ENCODE measurements at regions not wholly inside any gene's neighbourhood (a gene's known extent, or its start where the extent isn't known, plus 50 kb on each side); places are given as distances from the start of the nearest gene placed in this dataset.
A peak's percentile ranks its signal among the peaks of the same experiment; 100 is the strongest.
"Not testable (repeated sequence)": the region's sequence is repeated elsewhere in the genome, so short reads cannot be mapped to it uniquely, and the experiment has no call there.

DNA sequence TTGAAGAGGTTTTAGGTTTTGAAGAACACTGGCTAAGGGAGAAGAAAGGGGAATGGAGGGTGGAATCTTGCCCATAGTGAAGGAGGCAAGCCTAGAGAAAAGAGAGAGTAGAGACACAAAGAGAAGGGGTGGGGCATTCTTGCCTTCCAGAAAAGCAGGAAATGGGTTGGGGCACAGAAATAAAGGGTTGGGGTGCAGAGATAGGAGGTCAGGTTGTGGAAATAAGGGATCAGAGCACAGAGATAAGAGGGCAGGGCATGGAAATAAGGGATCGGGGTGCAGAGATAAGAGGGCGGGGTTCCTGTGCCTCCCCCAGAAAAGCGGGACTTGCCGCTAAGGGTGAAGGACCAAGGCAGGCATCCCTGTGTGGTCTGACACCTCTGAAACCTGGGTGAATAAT lies 69.9 kb downstream of the ALG1L2 start:
- DNase-seq, result not testable (repeated sequence)

DNA sequence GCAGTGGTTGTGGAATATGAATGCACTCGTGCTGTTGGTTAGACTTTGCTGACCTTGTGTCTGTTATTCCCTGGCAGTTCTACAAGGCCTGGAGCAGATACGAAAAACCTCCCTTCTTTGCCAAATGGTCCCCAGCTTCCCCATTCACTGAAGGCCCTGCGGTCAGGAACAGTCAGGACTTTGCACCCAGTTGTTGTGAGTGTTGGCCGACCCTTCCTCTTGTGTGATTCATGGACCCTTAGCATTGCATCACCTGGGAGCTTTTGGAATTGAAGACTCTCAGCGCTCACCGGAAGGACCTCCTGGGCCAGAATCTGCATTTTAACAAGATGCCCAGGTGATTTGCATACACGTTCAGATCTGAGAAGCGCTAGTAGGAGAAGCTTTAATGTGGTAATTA lies 71.6 kb downstream of the ALG1L2 start:
- not testable (repeated sequence) for DNase-seq

DNA sequence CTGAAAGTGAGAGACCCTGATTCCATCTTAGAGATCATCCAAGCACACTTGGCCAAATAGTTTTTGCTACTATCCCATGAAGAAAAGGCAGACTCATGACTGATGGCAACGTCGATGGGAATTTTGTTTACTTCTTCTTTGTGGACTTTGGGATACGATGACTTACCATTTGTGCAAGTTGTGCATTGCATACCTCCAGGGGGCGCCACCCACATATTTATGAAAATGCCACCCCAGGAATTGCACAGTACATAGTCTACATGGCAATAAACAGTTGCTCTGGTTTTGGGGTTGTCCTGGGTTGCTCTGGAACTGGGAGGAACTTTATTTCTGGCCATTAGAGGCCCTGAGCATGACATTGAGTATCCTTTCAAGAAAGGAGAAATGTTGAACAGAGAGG lies 73.8 kb downstream of the ALG1L2 start:
- not testable (repeated sequence) for DNase-seq

DNA sequence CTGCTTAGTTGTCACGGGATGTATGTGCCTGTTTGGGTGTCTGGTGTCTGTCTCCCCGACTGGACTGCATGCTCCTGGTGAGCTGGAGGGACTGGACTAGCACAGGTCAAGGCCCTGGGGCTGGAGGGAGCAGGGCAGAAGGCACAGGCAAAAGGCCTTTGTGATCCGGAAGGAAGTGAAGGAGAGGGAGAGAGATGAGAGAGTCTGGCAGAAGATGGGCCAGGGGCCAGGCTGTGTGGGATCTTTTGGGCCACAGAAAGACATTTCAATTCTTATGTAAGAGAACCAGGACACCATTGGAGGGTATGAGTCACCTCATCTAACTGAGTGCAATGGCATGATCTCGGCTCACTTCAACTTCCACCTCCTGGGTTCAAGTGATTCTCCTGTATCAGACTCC lies 85.2 kb downstream of the ALG1L2 start:
- not testable (repeated sequence) for DNase-seq

DNA sequence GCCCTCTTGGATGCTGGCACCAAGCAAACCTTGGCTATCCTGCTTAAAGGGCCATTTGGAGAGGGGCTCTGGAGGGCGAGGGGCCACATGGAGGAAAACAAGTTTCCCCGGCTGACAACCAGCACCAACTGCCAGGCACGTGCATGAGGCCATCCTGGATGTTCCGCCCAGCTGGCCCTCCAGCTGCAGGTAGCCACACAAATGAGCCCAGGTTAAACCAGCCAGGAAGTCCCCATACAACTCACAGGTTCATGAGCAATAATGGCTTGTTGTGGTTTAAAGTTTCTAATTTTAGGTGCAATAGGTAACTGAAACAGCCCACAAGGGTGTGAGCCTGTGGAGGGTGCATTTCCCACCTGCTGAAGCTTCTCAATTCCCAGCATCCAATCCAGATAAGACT lies 93.6 kb downstream of the ALG1L2 start:
- not testable (repeated sequence) for DNase-seq

DNA sequence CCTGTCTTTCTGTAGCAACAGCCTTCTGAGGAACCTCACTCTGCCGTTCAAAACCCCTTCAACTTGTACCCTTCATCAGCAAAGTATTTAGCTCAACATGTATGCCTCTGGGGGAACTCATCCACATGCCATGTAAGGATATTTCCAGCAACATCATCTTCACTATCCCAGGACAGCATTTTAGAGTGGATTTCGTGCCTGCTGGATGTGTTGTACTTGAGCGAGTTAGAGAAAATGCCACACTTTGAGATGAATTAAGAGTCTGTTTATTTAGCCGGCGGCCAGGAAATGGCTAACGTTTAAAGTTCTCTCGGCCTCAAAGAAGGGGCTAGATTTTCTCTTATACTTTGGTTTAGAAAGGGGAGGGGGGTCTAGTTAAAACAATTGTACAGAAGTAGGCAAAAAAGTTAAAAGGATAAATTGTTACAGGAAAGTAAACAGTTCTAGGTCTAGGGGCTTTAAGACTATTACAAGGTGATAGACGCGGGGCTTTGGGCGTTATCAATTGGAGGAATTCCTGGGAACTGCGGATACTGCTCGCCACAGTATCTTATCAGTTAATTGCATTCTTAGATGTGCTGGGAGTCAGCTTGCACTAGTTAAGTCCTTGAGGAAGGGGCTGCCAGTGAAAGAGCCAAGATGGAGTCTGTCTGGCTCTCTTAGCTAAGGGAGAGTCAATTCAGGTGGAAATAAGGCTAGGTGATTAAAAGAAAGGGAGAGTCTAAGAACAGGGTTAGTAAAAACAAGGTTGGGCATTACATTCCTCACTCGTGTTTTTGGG lies 95.0 kb downstream of the ALG1L2 start:
- not testable (repeated sequence) for DNase-seq

DNA sequence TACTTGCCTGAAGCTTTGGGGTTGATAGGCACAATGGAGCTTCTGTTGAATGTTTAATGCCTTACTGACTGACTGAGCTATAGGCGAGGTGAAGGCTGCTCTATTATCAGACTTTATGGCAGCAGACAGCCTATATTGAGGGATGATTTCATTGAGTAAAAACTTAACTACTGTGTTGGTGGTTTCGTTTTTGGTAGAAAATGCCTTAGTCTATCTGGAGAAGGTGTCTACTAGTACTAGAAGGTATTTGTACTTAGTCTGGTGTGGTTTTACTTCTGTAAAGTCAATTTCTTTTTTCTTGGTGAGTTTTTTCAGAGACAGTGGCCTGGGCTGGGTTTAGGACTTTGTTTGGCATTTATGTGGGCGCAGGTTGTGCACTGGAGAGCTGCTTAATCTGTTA lies 97.2 kb downstream of the ALG1L2 start:
- not testable (repeated sequence) for DNase-seq

DNA sequence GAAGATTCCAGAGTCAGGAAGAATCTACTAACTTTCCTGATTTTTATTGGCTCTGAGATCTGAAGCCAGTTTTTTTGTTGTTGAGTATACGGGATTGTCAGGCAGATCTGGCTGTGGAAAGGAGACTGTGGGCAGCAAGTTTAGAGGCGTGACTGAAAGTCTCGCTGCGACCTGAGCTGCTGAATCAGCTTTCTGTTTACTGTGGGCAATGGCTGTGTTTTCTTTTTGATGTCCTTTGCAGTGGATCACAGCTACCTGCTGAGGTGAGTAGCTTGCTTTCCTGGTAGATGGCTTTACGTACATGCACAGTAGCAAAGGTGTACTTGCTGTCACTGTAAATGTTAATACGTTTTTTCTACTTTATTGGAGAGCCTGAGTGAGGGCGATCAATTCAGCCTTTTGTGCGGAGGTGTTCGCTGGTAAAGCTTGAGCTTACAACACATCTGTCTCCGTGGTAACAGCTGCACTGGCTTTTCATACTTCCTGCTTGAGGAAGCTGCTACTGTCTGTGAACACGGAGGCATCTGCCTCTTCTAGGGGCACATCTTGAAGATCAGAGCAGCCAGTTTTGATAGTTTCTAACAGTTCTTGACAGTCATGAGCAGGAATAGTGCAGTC lies 97.8 kb downstream of the ALG1L2 start:
- DNase-seq, result peak; percentile 41

DNA sequence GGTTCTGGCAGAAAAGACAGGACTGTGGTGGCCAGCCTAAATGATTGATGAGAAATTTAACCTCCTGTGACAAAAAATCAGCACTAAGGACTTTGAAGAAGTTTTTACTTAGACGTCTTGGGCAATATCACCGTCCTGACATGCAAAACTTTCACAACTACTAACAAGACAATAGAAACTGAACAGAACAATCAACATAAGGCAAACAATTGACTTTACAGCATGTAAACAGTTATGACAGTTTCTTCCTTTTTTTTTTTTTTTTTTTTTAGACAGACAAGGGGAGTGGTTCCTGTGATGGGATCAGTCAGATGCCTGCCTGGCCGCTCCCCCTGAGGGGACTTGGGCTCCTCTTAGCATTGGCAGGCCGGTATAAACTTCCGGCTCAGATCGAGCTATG lies 100.8 kb downstream of the ALG1L2 start:
- DNase-seq, result not testable (repeated sequence)

DNA sequence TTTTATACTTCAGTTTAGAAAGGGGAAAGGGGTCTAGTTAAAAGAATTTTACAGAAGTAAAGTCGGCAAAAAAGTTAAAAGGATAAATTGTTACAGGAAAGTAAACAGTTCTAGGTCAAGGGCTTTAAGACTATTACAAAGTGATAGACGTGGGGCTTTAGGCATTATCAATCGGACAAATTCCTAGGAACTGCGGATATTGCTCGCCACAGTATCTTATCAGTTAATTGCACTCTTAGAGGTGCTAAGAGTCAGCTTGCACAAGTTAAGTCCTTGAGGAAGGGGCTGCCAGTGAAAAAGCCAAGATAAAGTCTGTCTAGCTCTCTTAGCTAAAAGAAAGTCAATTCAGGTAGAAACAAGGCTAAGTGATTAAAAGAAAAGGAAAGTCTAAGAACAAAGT lies 102.1 kb downstream of the ALG1L2 start:
- not testable (repeated sequence) for DNase-seq

DNA sequence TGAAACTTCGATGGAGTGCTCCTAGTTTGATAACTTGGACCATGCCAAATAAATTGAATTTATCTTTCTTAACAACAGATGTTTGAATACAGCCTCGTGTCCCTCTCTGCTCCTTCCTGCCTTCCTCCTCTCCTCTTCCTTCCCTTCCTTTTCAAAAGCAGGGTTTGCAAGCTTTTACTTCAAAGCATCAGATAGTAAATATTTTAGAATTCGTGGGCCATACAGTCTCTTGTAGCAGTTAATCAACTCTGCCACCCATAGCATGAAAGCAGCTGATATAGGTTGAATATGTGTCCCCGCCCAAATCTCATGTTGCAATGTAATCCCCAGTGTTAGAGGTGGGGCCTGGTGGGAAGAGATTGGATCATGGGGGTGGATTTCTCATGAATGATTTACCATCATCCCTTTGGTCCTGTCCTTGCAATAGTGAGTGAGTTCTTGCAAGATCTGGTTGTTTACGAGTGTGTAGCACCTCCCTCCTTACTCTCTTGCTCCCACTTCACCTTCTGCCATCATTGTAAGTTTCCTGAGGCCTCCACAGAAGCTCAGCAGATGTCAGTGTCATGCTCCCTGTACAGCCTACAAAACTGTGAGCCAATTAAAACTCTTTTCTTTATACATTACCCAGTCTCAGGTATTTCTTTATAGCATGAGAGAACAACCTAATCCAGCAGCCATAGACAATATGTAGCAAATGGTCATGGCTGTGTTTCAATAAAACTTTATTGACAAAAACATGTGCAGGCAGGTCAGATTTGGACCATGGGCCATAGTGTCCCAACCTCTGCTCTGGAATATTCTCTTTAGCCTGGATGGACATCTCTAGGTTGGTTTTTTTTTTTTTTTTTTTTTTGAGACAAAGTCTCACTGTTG lies 102.8 kb downstream of the ALG1L2 start:
- not testable (repeated sequence) for DNase-seq

DNA sequence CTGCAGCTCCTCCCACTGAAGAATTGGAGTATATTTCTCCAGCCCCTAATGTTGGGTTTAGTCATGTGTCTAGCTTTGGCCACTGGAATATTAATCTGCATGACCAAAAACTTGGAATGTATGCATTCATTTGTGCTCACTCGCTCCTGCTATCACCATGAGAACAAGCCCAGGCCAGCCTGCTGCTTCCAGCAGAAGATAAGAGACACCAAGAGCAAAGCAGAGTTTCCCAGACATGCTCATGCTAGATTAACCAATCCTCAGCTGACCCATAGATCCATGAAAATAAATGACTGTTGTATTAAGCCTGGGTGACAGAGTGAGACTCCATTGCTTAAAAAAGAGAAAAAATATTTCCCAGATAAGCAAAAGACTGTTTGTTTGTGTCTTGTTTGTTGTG lies 119.6 kb downstream of the ALG1L2 start:
- DNase-seq, result not testable (repeated sequence)

DNA sequence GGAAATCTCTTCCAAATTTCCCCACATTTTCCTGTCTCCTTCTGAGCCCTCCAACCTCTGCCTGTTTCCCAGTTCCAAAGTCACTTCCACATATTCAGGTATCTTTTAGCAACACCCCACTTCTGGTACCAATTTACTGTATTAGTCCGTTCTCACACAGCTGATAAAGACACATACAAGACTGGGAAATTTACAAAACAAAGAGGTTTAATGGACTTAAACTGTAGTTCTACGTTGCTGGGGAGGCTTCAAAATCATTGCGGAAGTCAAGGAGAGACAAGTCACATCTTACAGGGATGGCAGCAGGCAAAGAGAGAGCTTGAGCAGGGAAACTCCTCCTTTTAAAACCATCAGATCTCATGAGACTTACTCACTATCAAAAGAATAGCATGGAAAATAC lies 122.0 kb downstream of the ALG1L2 start:
- not testable (repeated sequence) for DNase-seq

DNA sequence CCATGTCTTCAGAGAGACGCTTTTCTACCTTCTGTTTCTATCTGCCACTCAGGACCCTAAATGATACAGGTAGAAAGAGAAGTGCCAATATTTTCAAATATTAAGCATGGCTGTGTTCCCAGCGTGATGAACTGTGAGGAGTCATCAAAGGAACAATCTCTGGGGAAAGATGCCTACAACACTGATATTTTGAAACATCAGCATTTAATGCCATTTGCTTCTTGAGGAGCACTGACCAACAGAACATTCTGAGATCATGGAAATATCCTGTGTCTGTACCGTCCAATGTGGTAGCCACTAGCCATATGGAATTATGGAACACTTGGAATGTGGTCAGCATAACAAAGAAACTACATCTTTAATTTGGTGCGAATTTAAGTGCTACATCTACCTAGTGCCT lies 117.9 kb upstream of the COL6A5 start:
- DNase-seq, result no peak

DNA sequence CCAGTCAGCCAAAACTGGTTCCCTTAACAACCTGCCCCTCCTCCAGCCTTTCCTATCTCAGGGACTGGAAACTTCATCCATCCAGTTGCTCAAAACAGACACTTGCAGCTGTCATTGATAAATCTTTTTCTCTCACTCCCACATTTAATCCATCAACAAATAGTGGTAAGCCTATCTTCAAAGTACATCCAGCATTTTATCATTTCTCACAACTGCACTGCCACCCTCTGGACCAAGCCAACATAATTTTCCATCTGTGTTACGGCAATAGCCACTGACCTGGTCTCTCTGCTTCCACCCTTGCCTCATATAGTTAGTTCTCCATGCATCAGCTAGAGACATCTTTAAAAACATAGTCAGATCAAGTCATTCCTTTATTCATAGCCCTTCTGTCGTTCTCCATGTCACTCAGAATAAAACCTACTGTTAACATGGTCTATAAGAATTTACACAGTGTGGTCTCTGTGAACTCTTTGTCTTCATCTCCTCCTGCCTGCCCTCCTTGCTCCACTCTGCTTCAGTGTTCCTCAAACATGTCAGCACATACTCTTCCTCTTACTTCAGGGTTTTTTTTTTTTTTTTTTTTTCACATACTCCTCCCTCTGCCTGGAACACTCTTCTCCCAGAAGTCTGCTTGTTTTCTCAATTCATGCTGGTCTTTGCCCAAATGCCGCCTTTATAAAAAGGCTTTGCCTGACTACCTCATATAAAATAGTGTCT lies 102.5 kb upstream of the COL6A5 start:
- no peak for DNase-seq

DNA sequence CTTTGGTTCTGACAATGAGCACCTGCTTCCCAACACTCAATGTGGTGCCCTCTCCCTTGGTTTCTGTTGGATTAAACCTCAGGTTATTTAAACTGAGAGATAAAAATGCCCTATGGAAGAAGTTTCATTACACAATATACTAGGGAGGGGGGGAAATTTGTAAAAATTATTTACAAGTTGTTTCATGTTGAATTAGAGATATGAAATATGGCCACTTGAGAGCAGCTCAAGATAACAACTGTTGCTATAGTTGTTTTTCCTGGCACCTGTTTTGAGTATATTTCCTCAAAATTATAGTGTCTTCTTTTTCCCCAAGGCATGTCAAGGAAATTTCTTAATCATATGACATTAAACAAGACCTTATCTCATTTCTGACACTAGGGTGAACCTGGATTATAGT lies 101.7 kb upstream of the COL6A5 start:
- DNase-seq, result no peak

DNA sequence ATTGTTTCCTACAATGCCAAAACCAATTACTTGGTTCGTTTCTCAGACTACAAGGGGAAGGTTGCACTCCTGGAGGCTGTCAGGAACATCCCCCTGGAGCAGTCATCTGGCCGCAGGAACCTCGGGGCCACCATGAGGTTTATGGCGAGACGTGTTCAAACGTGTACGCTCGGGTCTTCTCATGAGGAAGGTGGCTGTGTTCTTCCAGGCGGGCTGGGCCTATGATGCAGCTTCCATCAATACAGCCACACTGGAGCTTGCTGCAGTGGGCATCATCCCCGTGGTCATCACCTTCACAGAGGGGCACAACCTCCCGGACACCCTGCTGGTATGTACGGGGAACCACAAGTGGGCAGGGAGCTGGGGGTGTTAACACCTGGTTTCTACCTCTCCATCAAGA lies 94.5 kb upstream of the COL6A5 start:
- no peak for DNase-seq

DNA sequence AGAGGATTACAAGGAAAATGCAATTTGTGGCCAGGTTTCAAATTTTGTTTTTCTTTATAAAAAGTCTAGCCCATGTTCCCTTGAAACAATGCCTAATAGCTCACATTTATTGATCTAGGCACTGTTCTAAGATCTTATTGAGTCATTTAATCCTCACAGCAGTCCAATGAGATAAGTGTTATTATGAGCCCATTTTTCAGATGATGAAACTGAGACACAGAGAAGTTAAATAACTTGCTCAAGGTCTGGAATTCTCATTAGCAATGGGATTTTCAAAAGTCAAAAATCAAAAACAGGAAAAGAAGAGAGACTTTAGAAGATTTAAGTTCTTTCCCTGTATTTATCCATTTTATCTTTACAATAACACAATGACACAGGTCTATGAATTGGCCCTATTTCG lies 90.0 kb upstream of the COL6A5 start:
- DNase-seq, result no peak

DNA sequence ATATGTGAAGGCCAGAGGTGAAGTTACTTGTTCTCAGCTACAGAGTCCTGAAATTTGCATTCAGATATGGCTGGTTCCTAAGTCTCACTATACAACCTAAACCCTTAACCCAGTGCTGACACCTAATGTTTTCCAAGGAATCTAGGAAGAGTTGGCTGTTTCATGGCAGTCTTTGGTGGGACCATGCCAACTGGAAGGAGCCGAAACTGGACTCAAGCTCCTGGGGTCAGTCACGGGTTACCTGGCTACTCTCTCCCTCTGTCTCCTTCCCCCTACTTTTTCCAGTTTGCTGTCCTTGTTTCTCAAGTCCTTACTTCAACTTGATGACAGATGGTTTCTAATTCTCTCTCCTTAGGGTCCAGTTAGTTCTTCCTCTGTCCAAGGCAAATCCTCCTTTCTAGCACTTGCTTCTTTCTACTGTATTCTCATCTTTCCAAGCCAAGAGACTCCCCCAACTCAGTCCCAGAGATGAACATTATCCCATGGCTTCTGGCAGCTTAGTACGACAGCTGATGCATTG lies 88.6 kb upstream of the COL6A5 start:
- no peak for DNase-seq

DNA sequence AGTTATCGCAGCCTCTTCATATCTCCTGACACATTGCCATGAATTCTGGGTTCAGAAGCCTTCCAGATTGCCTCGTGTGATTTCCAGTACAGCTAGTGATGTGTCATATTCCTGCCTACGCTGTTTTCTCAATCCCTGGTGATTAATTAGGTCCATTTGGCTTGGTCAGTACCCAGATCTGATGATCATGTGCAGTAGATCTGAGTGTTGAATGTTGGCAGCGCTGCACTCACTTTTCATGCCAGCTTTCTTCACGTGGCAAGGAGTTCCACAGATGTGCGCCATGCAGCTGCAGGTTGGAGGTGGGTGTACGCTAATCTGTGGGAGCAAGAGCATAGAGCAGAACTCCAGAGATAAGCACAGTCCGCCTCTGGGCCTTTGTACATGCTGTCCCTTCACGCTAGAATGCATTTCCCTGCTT lies 86.9 kb upstream of the COL6A5 start:
- no peak for DNase-seq

DNA sequence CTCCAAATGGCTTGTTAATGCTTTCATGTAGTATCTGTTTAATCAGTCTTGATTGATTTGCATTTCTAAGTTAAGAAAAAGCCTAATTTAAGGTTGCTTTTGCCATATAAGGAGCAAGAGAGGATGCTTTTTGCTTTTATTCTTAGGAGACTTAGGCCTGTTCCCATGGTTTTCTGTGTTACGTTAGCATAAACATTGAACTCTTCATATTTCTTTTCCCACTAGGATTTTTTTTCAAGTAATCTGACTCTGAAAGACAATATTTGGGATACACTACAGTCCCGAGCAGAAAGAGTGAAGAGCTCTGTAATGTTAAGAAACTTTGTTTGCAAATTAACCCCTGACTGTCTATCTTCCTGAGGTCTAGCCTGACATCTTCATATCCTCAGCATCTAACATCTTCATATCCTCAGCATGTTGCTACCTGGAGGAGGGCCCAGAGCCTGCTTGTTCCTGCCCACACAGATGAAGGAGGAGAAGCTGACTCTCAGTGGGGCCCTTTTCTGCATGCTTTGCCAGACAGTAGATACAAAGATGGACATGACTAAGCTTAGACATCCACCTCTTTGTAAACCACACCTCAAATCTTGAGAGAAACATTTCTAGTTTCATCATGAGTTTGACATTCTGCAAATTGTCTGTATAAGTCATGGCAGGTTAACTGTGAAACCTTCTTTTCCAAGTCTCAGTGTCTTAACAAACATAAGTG lies 86.2 kb upstream of the COL6A5 start:
- DNase-seq, result no peak

DNA sequence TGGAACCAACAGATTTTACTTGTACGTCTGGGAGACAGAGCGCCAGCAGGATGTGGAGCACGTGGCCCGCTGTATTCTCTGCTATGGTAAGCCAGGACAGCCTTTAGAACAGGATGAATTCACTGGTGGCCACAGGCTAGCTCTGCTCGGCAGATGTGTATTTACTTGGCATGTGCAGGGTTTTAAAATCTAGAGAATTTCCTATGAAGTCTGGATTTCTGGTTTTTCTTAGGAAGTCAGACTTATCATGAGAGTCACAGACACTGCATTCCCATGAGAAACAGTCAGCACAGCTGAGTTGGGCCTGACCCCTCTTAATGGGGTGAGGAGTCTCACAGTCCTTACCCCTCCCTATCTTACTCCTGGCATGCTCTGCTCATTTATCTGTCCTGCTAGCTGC lies 84.6 kb upstream of the COL6A5 start:
- DNase-seq, result no peak

Measured in activated effector memory CD4-positive, alpha-beta T cell treated with Interleukin-2 at 50 U/mL for 16 hours (primary cell).